GM12891 (cell line): ENCODE measurements at regions not wholly inside any gene's neighbourhood (a gene's known extent, or its start where the extent isn't known, plus 50 kb on each side); places are given as distances from the start of the nearest gene placed in this dataset.
"Not testable (repeated sequence)": the region's sequence is repeated elsewhere in the genome, so short reads cannot be mapped to it uniquely, and the experiment has no call there.

ENCODE experiments used
- DNase-seq: peaks from one replicate; pipeline ENCODE4 v3.0.0; 2011; ENCODE audit warnings: low spot score; ENCODE audit not compliant: insufficient read length
- FAIRE-seq: peaks from 2 replicates; lab custom pipeline; 2011; peaks lifted over from hg19 to GRCh38; lab: Jason Lieb, UNC
- PAX5 ChIP-seq: IDR thresholded peaks from 2 replicates; pipeline ENCODE4 v1.6.1; 2011; ENCODE audit warnings: low read length, moderate library complexity, mild to moderate bottlenecking; ENCODE audit not compliant: insufficient read depth, severe bottlenecking
- POLR2A ChIP-seq: IDR thresholded peaks from 2 replicates; pipeline ENCODE4 v1.6.1; 2011; ENCODE audit warnings: low read depth, low read length, control low read depth
- POLR2AphosphoS5 ChIP-seq: IDR thresholded peaks from 2 replicates; pipeline ENCODE4 v1.6.1; 2011; ENCODE audit warnings: low read depth, low read length, control low read depth
- POU2F2 ChIP-seq: IDR thresholded peaks from 2 replicates; pipeline ENCODE4 v1.6.1; 2011; ENCODE audit warnings: low read depth, mild to moderate bottlenecking, control low read depth, low read length, moderate library complexity
- SPI1 ChIP-seq: IDR thresholded peaks from 2 replicates; pipeline ENCODE4 v1.6.1; 2011; ENCODE audit warnings: low read depth, low read length, control low read depth
- TAF1 ChIP-seq: IDR thresholded peaks from 2 replicates; pipeline ENCODE4 v1.6.1; 2011; ENCODE audit warnings: low read depth, low read length, control low read depth

DNA sequence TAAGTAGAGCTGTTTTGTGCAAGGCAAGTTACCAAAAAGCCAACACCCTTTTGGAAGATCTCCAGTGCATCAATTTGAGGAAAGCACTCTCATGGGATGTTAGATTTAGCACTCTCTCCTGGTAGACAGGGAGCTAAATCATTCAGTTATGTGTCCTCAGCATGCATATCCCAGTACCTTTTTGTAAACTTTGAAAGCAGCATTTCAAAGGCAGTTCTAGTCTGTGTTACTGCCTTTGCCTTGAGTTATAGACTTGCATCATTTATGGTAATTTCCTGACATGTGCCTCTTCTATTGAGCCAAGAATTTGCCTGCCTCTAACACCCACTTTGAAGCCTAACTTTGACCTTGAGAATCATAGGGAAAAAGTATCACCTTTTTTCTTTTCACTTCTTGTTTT, 120.6 kb downstream of the KIF4B start:
- no peak for FAIRE-seq
- DNase-seq, result no peak
- TF ChIP-seq SPI1, result no peak
- no peak for TF ChIP-seq TAF1
- TF ChIP-seq POLR2A, result no peak

DNA sequence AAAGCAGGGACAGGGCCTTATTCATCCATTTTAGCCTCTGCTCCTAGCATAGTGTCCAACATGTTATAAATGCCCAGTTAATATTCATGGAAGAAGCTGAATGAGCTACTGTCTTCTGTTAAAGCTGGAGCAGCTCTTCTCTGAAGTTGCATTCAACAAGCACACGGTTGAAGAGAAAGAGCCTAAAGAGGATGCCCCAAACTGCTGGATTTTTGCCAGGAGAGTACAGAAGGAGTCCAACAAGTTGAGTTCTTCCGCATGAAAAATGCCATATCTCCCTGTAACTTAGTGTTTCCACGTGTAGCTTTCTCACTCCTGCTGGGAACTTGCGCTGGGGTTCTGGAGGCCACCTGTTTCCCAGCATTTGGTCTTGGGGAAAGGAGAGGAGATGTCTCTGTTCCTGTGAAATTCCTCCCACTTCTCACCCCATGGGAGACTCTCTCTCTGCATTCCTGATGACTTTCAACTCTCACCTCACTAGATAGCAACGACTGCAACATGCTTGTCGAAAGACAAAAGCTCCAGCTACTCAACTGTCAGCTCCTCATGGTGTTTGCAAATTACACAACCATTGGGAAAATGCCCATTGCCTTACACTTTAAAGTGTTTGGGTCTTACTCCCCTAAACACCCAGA, 122.8 kb downstream of the KIF4B start:
- TF ChIP-seq SPI1 (no peak), PAX5 (no peak), POLR2AphosphoS5 (no peak), POLR2A (no peak), POU2F2 (no peak), TAF1 (no peak)
- DNase-seq (no peak), FAIRE-seq (no peak)

- FAIRE-seq (no peak), DNase-seq (no peak)
Measured at GRCh38 chr5:155137683-155138082, 124.1 kb downstream of the KIF4B start.

DNA sequence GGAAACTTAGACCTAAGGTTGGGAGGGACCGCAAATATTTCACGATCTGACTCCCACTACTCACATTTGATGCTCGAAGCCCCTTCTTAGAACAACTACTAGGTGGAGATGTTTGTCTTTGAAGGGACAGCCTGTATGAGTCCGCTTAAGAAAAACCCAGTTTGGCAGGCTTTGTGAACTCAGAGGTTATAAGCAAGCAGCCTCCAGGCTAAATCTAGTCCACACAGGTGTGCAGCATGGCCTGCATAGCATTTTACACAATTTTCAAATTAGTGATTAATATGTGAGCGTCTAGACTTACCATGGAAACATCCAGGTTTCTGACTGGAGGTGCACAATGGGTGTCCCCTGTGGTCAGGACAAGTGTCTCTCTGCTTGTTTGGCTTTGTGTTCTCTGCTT, 127.1 kb downstream of the KIF4B start:
- no peak for DNase-seq
- no peak for FAIRE-seq
- TF ChIP-seq PAX5, result no peak
- no peak for TF ChIP-seq POU2F2
- TF ChIP-seq SPI1, result no peak
- no peak for TF ChIP-seq POLR2A
- TF ChIP-seq TAF1, result no peak
- no peak for TF ChIP-seq POLR2AphosphoS5

More at GRCh38 chr5:155137683-155138082, 124.1 kb downstream of the KIF4B start:
- TF ChIP-seq PAX5, result no peak
- TF ChIP-seq POLR2A, result no peak
- no peak for TF ChIP-seq TAF1
- TF ChIP-seq POU2F2, result no peak
- no peak for TF ChIP-seq POLR2AphosphoS5
- no peak for TF ChIP-seq SPI1

DNA sequence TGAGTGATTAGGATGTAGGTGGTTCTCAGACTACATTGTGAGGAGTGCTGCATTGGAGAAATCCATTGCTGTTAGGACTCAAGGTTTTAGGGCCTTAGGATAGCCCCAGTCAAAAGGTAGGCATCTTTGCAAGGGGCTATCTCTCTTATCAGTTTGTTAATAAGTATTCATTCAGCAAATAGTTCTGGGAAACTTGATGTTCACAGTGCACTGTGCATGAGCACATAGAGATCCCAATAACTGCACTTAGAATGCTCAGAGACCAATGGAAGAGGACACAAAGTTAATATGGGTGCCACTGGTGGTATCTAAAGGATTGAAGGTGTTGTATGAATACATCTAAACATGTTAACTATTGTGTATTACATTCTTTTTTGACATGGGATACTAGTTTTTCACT, 131.4 kb downstream of the KIF4B start:
- TF ChIP-seq POU2F2, result no peak
- no peak for TF ChIP-seq TAF1
- no peak for TF ChIP-seq SPI1
- TF ChIP-seq POLR2AphosphoS5, result no peak
- no peak for TF ChIP-seq PAX5
- no peak for TF ChIP-seq POLR2A
- FAIRE-seq (no peak), DNase-seq (no peak)

DNA sequence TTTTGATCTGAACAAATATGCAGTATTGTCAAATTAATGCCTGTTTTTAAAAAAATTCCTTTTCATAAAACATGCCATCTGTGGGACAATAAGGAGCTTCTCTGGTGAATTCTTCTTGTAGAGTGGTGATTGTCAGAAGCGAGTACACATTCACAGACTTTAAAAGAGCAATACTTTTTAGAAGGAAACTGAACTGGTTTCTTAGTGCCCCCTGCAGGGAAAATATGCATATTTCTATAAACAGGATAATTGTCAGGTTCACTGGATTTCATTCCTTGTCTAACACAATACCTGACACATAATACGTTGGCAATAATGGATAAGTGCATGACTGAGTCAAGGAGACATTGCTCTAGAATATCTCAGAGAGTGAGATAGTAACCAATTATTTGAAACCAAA, 133.7 kb downstream of the KIF4B start:
- no peak for FAIRE-seq
- no peak for TF ChIP-seq SPI1
- TF ChIP-seq POU2F2, result no peak
- no peak for TF ChIP-seq PAX5
- DNase-seq, result no peak

- FAIRE-seq, result no peak
- TF ChIP-seq POLR2A (no peak), PAX5 (no peak), POU2F2 (no peak), POLR2AphosphoS5 (no peak), TAF1 (no peak), SPI1 (no peak)
- DNase-seq, result no peak
Measured at GRCh38 chr5:155148694-155149093, 135.1 kb downstream of the KIF4B start.

- no peak for TF ChIP-seq PAX5
- TF ChIP-seq POLR2A, result no peak
- no peak for TF ChIP-seq TAF1
- TF ChIP-seq SPI1, result no peak
- TF ChIP-seq POU2F2, result no peak
- TF ChIP-seq POLR2AphosphoS5, result no peak
- FAIRE-seq (no peak), DNase-seq (no peak)
Measured at GRCh38 chr5:155150012-155150411, 136.5 kb downstream of the KIF4B start.

DNA sequence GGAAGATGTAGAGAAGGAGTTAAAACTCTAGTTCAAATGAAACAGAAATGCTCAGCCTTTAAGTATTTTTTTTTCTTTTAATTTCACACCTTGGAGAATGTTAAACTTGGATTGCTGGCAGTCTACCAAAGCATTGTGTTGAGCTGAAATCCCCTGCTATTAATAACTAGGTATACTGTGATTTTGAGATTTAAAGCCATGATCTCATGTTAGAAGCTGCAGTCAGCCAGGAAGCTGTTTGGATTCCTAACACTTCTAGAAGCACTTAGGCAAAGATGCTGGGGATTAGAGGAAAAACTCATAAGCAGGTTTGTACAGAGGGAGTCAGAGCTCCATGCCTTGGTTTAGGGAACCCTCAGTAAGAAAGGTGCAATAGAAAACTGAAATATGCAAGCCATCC, 141.4 kb downstream of the KIF4B start:
- no peak for TF ChIP-seq SPI1
- TF ChIP-seq POLR2A, result no peak
- TF ChIP-seq TAF1, result no peak
- no peak for TF ChIP-seq POU2F2
- TF ChIP-seq PAX5, result no peak
- TF ChIP-seq POLR2AphosphoS5, result no peak
- no peak for FAIRE-seq
- no peak for DNase-seq

DNA sequence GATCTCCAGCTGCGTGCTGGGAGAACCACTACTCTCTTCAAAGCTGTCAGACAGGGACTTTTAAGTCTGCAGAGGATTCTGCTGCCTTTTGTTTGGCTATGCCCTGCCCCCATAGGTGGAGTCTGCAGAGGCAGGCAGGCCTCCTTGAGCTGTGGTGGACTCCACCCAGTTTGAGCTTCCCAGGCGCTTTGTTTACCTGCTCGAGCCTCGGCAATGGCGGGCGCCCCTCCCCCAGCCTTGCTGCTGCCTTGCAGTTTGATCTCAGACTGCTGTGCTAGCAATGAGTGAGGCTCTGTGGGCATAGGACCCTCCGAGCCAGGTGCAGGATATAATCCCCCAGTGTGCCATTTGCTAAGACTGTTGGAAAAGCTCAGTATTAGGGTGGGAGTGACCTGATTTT, 149.5 kb downstream of the KIF4B start:
- DNase-seq, result not testable (repeated sequence)

More for the DNA sequence above, 149.5 kb downstream of the KIF4B start:
- not testable (repeated sequence) for FAIRE-seq
